Kidney epithelial cell (primary cell): ENCODE measurements at regions not wholly inside any gene's neighbourhood (a gene's known extent, or its start where the extent isn't known, plus 50 kb on each side); places are given as distances from the start of the nearest gene placed in this dataset.
A peak's percentile ranks its signal among the peaks of the same experiment; 100 is the strongest.

ENCODE experiments used
- DNase-seq: peaks from one replicate; pipeline ENCODE4 v3.0.0-alpha.2; 2010; ENCODE audit warnings: low read depth
- H3K27me3 ChIP-seq: 2 replicates; pipeline ENCODE4 v1.6.0; 2011; ENCODE audit warnings: low read length; ENCODE audit not compliant: control insufficient read depth, insufficient read depth
- H3K36me3 ChIP-seq: 2 replicates; pipeline ENCODE4 v1.5.1; 2011; ENCODE audit warnings: low read length; ENCODE audit not compliant: control insufficient read depth, insufficient read depth
- H3K4me3 ChIP-seq: 2 replicates; pipeline ENCODE4 v1.5.1; 2011; ENCODE audit warnings: low read depth, mild to moderate bottlenecking, control low read depth, low read length
- TF ChIP-seq, protein P1 (sequence below): IDR thresholded peaks from 2 replicates; pipeline ENCODE4 v1.5.1; 2011; ENCODE audit warnings: mild to moderate bottlenecking, moderate library complexity, low read length, control low read depth, inconsistent platforms; ENCODE audit not compliant: insufficient read depth, poor library complexity, severe bottlenecking

DNA sequence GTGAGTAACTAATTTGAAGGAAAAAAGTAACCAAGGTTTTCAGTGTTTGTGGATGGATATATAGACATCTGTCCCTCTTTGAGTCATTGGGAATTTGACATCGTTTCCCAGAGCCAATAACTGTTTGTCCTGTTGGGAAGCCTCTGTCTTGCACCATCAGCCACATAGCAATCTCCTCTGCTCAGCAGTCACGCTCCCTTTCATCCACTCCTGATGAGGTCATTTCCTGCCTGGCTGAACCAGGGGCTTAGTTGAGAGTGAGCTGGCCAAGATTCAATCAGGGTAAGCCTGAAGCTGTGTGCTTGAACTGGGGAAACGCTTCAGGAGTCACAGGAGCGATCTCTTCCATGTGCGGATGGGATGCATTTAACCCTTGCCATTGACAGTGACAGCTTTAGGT lies 121.5 kb upstream of the FOXQ1 start:
- Histone ChIP-seq H3K27me3 (no peaks in the 10 kb centered on the region), H3K36me3 (no peaks in the 10 kb centered on the region), H3K4me3 (no peak overlapping the region)
- peak; percentile 98 for DNase-seq
- TF ChIP-seq, protein P1, sequence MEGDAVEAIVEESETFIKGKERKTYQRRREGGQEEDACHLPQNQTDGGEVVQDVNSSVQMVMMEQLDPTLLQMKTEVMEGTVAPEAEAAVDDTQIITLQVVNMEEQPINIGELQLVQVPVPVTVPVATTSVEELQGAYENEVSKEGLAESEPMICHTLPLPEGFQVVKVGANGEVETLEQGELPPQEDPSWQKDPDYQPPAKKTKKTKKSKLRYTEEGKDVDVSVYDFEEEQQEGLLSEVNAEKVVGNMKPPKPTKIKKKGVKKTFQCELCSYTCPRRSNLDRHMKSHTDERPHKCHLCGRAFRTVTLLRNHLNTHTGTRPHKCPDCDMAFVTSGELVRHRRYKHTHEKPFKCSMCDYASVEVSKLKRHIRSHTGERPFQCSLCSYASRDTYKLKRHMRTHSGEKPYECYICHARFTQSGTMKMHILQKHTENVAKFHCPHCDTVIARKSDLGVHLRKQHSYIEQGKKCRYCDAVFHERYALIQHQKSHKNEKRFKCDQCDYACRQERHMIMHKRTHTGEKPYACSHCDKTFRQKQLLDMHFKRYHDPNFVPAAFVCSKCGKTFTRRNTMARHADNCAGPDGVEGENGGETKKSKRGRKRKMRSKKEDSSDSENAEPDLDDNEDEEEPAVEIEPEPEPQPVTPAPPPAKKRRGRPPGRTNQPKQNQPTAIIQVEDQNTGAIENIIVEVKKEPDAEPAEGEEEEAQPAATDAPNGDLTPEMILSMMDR, result no peak

DNA sequence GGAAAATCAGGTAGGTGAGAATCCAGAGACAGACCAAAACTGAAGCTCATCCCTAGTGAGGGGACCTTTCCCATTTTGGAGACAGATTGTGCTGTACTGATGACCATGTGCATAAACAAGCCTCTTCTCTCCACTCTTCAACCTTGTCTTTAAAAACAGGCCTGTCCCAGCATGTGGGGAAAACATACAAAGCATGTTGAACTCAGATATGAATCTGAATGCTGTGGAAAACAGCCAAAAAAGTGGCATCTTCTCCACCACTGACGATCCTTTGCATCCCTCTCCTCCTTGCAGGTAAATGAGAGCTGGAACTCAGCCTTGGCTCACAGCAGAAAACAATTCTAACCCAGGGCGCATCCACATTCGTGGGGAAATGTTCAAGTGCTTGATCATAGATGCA lies 123.7 kb upstream of the FOXQ1 start:
- DNase-seq, result no peak
- TF ChIP-seq, protein P1, result no peak
- Histone ChIP-seq H3K4me3 (no peak overlapping the region), H3K36me3 (no peaks in the 10 kb centered on the region), H3K27me3 (no peaks in the 10 kb centered on the region)

DNA sequence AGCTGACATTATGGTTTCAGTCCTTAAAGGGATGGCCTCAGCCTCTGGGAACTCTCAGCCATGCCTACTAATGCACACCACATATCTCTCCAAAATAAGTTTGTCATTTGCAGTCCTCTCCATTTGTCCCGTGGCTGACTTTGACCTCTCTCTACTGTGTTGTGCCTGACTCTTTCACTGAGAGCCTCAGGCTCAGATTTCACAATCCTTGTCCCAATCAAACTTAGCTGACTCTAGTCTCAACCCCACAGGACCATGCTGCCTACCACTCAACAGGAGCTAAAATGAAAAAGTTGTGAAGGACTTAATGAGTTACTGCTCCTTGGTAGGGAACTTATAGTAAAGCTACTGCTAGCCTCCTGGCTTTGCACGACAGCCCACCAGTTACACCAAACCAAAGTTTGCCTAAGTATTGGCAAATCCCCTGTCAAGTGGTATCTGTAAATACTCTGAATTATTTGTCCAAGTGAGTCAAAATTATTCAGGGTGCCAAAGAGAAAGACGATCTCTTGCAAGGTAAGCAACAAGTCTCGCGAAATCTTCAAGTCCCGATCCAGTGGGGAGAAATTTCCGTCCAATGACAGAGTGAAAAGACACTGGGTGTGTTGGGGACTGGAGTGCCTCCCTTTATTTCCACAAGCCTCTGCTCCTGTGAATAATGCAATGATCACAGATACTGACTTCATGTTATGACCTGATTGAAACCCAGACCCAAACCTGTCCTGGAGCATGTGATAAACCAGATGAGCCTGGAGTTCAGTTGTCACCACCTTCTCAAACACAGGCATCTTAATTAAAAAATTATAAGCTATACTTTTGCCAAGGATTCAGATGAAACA lies 124.4 kb upstream of the FOXQ1 start:
- H3K36me3 ChIP-seq, result no peaks in the 10 kb centered on the region
- TF ChIP-seq, protein P1, result no peak
- DNase-seq, result no peak
- no peak overlapping the region for H3K4me3 ChIP-seq
- no peaks in the 10 kb centered on the region for H3K27me3 ChIP-seq

DNA sequence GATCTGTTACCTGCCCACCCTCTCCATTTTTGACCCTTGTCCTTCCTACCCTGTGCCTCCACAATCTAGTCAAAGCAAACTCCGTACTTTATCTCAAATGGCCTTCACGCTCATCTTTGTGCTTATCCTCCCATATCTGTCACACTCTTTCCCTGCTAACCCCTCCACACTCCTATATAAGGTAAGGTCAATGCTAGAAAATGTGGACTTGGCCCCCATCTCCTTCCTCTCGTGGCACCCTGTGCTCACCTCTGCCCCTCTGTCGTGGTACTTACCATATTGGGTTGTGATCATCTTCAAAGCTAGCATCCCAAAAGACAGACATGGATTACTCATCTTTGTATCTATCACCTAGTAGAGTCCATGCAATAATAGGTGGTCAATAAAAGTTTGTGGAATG lies 127.6 kb upstream of the FOXQ1 start:
- Histone ChIP-seq H3K27me3 (no peaks in the 10 kb centered on the region), H3K36me3 (no peaks in the 10 kb centered on the region), H3K4me3 (no peak overlapping the region)
- TF ChIP-seq, protein P1, result no peak
- DNase-seq, result no peak

DNA sequence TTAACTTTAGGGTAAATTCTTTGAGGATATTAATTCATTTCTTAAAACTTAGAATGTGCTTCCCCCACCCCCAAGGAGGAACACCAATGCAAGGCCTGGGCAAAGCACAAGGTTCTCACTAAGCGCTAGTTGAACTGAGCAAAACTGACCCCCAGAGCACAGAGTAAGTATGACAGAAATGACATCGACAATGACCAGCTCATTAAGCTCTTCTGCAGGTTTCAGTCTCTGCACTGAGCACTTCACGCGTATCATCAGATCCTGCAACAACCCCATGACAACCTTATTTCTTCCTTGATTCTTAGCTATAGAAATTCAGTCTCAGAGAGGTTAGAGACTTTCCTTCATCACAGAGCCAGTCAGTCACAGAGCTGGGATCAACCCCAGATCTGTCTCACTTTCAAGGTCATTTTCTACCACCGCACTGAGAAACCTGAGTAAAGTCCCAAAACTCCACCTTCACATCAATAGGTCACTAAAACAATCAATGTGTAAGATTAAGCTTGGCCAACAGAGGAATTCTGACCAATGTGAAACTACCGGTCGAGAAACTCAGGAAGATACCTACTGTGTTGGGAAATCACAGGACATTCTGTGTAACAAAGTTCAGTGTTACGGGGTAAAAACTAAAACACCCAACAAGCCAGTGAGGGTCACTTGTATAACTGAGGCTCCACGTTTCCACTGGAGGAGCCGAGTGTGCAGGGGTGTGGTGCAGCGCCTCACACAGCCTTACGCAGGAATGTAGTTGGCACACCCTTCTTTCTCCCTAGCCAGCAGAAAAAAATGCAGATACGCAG lies 129.0 kb upstream of the FOXQ1 start:
- Histone ChIP-seq H3K27me3 (no peaks in the 10 kb centered on the region), H3K4me3 (no peak overlapping the region), H3K36me3 (no peaks in the 10 kb centered on the region)
- no peak for DNase-seq
- TF ChIP-seq, protein P1, result no peak
